Activated CD8-positive, alpha-beta T cell treated with anti-CD3 and anti-CD28 coated beads, Interleukin-2, amount 10 ng/mL, durations not matched to agents 7 days and 5 days (primary cell): ENCODE measurements at regions not wholly inside any gene's neighbourhood (a gene's known extent, or its start where the extent isn't known, plus 50 kb on each side); places are given as distances from the start of the nearest gene placed in this dataset.

ENCODE experiments used
- ATAC-seq: fragments of 150-1000 bp; cut with Tn5 transposase; one replicate; pipeline ENCODE4 v1.10.0; 2021; ENCODE audit warnings: moderate library complexity
- CTCF ChIA-PET: fragments of 350-600 bp; sonication (Branson Sonifier 250); formaldehyde crosslinking; loops from one replicate; lab custom pipeline; 2021; ENCODE audit warnings: antibody characterized with exemption; lab: Charles Lee
- POLR2A ChIA-PET: fragments of 350-600 bp; sonication (Branson Sonifier 250); formaldehyde crosslinking; loops from one replicate; lab custom pipeline; 2021; ENCODE audit warnings: antibody characterized with exemption; lab: Charles Lee
- DNase-seq: peaks from one replicate; pipeline ENCODE4 v3.0.0-alpha.2; 2020
- H3K27ac Mint-ChIP-seq: one replicate; pipeline ENCODE4 v1.8.0; 2021; ENCODE audit warnings: mild to moderate bottlenecking, mixed read lengths
- H3K27me3 Mint-ChIP-seq: one replicate; pipeline ENCODE4 v1.8.0; 2021; ENCODE audit warnings: low read depth, mixed read lengths
- H3K36me3 Mint-ChIP-seq: one replicate; pipeline ENCODE4 v1.8.0; 2021; ENCODE audit warnings: low read depth, mixed read lengths
- H3K4me1 Mint-ChIP-seq: one replicate; pipeline ENCODE4 v1.8.0; 2021; ENCODE audit warnings: low read depth, mixed read lengths
- H3K4me3 Mint-ChIP-seq: one replicate; pipeline ENCODE4 v1.8.0; 2021; ENCODE audit warnings: mild to moderate bottlenecking, mixed read lengths
- H3K9me3 Mint-ChIP-seq: one replicate; pipeline ENCODE4 v1.8.0; 2022; ENCODE audit warnings: mixed read lengths; ENCODE audit not compliant: insufficient read depth

DNA sequence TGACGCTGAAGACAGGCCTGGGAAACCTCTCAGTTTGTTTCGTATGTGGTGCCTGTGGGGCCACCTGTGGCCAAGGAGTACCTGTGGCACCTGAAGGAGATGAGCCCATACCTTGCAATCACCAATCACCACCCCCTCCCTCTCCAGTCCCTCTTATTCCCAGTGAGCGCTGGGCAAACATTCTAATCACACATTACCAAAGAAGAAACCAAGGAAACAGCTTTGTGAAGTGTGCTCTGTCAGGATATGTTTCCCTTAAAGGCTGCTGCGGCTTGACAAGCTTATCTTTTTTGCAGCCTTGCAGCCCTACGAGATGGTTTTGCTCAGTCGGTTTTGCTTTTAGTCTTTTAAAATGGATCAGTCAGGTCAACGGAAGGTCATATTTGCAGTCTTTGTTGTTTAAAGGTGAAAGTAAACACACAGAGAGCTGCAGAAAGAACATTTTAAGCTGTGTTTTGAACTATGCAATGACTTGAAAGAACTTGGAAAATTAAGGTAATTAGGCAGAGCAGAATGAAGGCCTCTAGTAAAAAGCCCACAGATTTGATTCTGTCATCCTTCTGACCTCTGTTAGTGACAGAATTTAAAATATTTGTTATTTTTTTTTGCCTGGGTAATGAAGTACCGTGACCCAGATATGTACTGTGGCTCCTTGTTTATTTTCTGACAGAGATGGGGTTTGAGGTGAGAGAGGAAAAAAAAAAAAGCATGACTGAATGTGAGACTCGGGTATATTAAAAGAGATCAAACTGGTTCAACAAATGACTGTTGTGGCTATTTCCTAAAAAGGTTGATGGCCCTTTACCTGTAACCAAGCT lies 461.4 kb downstream of the NSUN3 start:
- Mint-ChIP-seq H3K27ac (no peak overlapping the region), H3K36me3 (no peaks in the 10 kb centered on the region), H3K27me3 (no peaks in the 10 kb centered on the region), H3K4me1 (no peaks in the 10 kb centered on the region), H3K4me3 (no peak overlapping the region), H3K9me3 (no peaks in the 10 kb centered on the region)
- CTCF ChIA-PET = no interaction called here
- ATAC-seq (no peak), DNase-seq (no peak)
- POLR2A ChIA-PET = no interaction called here

GRCh38 chr3:94525043-94525442 lies 462.2 kb downstream of the NSUN3 start:
- DNase-seq (no peak), ATAC-seq (no peak)
- POLR2A ChIA-PET = no interaction called here
- CTCF ChIA-PET = no interaction called here
- H3K4me1 Mint-ChIP-seq = no peaks in the 10 kb centered on the region
- H3K4me3 Mint-ChIP-seq = no peak overlapping the region
- H3K36me3 Mint-ChIP-seq = no peaks in the 10 kb centered on the region
- H3K27ac Mint-ChIP-seq = no peak overlapping the region
- H3K27me3 Mint-ChIP-seq = no peaks in the 10 kb centered on the region
- no peaks in the 10 kb centered on the region for H3K9me3 Mint-ChIP-seq

DNA sequence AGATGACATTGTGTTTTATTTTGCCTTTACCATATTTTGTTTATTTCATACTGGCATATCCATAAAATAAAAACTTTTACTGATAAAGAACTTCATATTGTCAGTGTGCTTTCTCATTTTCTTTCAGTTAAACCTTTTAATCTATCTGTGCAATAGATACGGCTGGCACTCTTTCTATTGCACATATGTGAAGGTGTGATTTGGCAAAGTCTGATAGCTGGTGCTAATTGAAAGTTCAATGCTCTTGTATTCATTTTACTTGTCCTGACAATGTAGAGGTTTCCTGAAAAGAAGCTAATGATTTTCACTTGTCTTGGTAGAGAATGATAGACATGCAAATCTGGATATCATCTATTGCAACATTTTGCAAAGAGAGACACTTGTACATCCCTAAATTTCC lies 467.0 kb downstream of the NSUN3 start:
- ATAC-seq = no peak
- Mint-ChIP-seq H3K4me1 (no peaks in the 10 kb centered on the region), H3K27ac (no peak overlapping the region), H3K9me3 (no peaks in the 10 kb centered on the region), H3K4me3 (no peak overlapping the region), H3K27me3 (no peaks in the 10 kb centered on the region), H3K36me3 (no peaks in the 10 kb centered on the region)
- no peak for DNase-seq
- ChIA-PET CTCF (no interaction called here), POLR2A (no interaction called here)

GRCh38 chr3:94532951-94533350 lies 470.1 kb downstream of the NSUN3 start:
- Mint-ChIP-seq H3K36me3 (no peaks in the 10 kb centered on the region), H3K9me3 (no peaks in the 10 kb centered on the region), H3K4me3 (no peak overlapping the region), H3K4me1 (no peaks in the 10 kb centered on the region), H3K27ac (no peak overlapping the region), H3K27me3 (no peaks in the 10 kb centered on the region)
- ChIA-PET CTCF (no interaction called here), POLR2A (no interaction called here)
- ATAC-seq (no peak), DNase-seq (no peak)

GRCh38 chr3:94539937-94540336 lies 477.1 kb downstream of the NSUN3 start:
- H3K27ac Mint-ChIP-seq = no peak overlapping the region
- no peak for ATAC-seq
- no peaks in the 10 kb centered on the region for H3K9me3 Mint-ChIP-seq
- ChIA-PET POLR2A (no interaction called here), CTCF (no interaction called here)
- no peaks in the 10 kb centered on the region for H3K27me3 Mint-ChIP-seq
- no peak overlapping the region for H3K4me3 Mint-ChIP-seq
- no peaks in the 10 kb centered on the region for H3K36me3 Mint-ChIP-seq
- H3K4me1 Mint-ChIP-seq = no peaks in the 10 kb centered on the region
- no peak for DNase-seq

DNA sequence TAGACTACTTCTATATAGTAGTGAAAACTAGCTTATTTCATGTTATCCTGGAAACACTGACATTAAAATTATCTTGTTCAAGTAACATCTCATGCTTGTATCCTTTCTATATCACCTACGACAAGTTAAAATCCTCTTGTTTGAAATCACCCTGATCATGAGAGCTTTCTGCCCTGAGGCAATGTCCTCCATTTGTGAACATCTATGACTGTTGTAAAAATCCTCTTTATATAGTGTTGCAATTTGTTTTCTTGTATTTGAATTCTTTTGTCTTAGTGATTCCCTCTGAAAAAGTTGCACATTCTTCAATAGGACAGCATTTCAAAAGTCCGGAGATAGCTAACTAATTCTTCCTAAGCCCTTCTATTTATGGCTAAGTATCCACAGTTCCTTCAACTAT lies 480.3 kb downstream of the NSUN3 start:
- H3K4me1 Mint-ChIP-seq = no peaks in the 10 kb centered on the region
- no peak for ATAC-seq
- CTCF ChIA-PET = no interaction called here
- POLR2A ChIA-PET = no interaction called here
- no peaks in the 10 kb centered on the region for H3K27me3 Mint-ChIP-seq
- H3K4me3 Mint-ChIP-seq = no peak overlapping the region
- no peaks in the 10 kb centered on the region for H3K36me3 Mint-ChIP-seq
- DNase-seq = no peak
- no peak overlapping the region for H3K27ac Mint-ChIP-seq
- no peaks in the 10 kb centered on the region for H3K9me3 Mint-ChIP-seq

GRCh38 chr3:94544131-94544789 lies 481.4 kb downstream of the NSUN3 start:
- ChIA-PET POLR2A (no interaction called here), CTCF (no interaction called here)
- Mint-ChIP-seq H3K36me3 (no peaks in the 10 kb centered on the region), H3K4me1 (no peaks in the 10 kb centered on the region), H3K9me3 (no peaks in the 10 kb centered on the region), H3K27me3 (no peaks in the 10 kb centered on the region), H3K4me3 (no peak overlapping the region), H3K27ac (no peak overlapping the region)
- ATAC-seq = no peak
- DNase-seq = no peak

- POLR2A ChIA-PET = no interaction called here
- DNase-seq (no peak), ATAC-seq (no peak)
- Mint-ChIP-seq H3K4me1 (no peaks in the 10 kb centered on the region), H3K9me3 (peaks cover 6% of the 10 kb centered on the region), H3K36me3 (no peaks in the 10 kb centered on the region), H3K27ac (no peak overlapping the region), H3K27me3 (no peaks in the 10 kb centered on the region), H3K4me3 (no peak overlapping the region)
- CTCF ChIA-PET = no interaction called here
Measured at GRCh38 chr3:94548581-94549316, 485.9 kb downstream of the NSUN3 start.

DNA sequence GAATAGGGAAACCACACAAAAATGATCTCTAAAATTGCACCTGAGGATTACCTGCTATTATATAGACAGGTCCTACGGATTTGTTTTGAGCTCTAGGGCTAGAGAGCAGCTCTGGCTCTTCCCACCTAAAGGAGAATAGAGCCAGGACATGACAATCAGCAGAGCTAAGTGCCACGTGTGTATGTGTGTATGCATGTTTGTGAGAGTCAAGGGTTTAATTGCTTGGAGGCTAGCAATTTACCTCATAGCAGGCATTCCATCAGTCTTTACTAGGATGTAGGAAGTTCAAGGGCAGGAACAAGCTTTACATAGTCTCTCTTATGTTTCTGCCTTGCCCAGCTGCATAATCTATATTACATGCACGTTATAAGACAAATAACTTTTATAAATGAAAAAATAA lies 498.2 kb downstream of the NSUN3 start:
- no peaks in the 10 kb centered on the region for H3K4me1 Mint-ChIP-seq
- ChIA-PET POLR2A (no interaction called here), CTCF (no interaction called here)
- ATAC-seq = no peak
- no peaks in the 10 kb centered on the region for H3K36me3 Mint-ChIP-seq
- no peak for DNase-seq
- no peak overlapping the region for H3K27ac Mint-ChIP-seq
- peaks cover 7% of the 10 kb centered on the region for H3K9me3 Mint-ChIP-seq
- no peak overlapping the region for H3K4me3 Mint-ChIP-seq
- no peaks in the 10 kb centered on the region for H3K27me3 Mint-ChIP-seq

DNA sequence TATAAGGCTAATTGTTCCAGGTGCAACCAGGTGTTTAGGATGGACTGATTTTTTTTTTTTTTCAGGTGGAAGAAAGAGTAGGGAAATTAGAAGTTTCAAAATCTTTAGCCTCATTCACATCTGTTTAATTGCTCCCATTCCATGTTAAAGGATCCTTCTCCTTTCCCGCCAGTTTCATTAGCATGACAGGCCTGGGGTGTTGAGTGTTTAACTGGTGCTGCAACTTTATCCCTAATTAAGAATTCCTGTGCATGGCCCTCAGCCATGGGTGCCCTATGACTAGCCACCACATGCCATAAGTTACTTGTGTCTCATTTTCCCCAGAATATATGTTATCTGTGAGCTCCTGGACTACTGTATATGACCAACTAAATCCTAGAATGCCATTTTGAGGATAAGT lies 501.4 kb downstream of the NSUN3 start:
- CTCF ChIA-PET = interaction anchor here (0.8 kb wide), 1 partner anchor 56 kb away, joined by 3 read pairs; no protein-coding TSS in a partner anchor
- peaks cover 7% of the 10 kb centered on the region for H3K9me3 Mint-ChIP-seq
- no peaks in the 10 kb centered on the region for H3K36me3 Mint-ChIP-seq
- H3K4me3 Mint-ChIP-seq = no peak overlapping the region
- no peaks in the 10 kb centered on the region for H3K27me3 Mint-ChIP-seq
- POLR2A ChIA-PET = no interaction called here
- no peak overlapping the region for H3K27ac Mint-ChIP-seq
- DNase-seq (no peak), ATAC-seq (no peak)
- H3K4me1 Mint-ChIP-seq = no peaks in the 10 kb centered on the region

DNA sequence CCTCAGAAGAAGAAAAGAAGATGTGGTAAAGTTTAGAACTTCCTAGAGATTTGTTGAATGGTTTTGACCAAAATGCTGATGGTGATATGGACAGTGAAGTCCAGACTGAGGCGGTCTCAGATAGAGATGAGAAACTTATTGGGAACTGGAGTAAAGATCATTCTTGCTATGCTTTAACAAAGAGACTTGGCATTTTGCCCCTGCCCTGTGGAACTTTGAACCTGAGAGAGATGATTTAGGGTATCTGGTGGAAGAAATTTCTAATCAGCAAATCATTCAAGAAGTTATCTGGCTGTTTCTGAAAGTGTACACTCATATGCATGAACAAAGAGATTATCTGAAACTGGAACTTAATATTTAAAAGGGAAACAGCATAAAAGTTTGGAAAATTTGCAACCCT lies 505.2 kb downstream of the NSUN3 start:
- ChIA-PET CTCF (no interaction called here), POLR2A (no interaction called here)
- Mint-ChIP-seq H3K27ac (no peak overlapping the region), H3K4me3 (no peak overlapping the region), H3K27me3 (no peaks in the 10 kb centered on the region), H3K9me3 (peaks cover 5% of the 10 kb centered on the region), H3K36me3 (no peaks in the 10 kb centered on the region), H3K4me1 (no peaks in the 10 kb centered on the region)
- ATAC-seq = no peak
- DNase-seq = no peak

DNA sequence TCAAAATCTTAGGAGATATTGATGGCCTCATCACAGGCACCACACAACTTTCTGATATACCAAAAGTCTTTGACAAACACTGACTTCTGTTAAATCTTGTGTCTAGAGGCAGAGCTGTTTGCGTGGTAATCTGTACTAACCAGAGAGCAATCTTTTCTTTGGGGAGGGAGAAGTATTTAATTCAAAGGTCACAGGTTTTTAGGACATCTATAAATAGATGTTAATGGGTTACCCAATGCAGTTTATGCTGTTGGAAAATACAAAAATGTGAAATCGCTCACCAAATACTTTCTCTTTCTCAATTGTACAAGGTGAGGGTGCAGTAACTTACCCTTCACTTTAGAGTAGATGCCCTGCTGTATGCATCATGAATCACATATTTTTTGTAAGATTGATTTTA lies 510.5 kb downstream of the NSUN3 start:
- ATAC-seq (no peak), DNase-seq (no peak)
- CTCF ChIA-PET = no interaction called here
- H3K36me3 Mint-ChIP-seq = no peaks in the 10 kb centered on the region
- POLR2A ChIA-PET = no interaction called here
- H3K4me1 Mint-ChIP-seq = no peaks in the 10 kb centered on the region
- no peak overlapping the region for H3K4me3 Mint-ChIP-seq
- no peaks in the 10 kb centered on the region for H3K9me3 Mint-ChIP-seq
- no peak overlapping the region for H3K27ac Mint-ChIP-seq
- H3K27me3 Mint-ChIP-seq = no peaks in the 10 kb centered on the region
